Activated CD8-positive, alpha-beta memory T cell treated with anti-CD3 and anti-CD28 coated beads, Interleukin-2, amount 10 ng/mL, durations not matched to agents 7 days and 5 days (primary cell): ENCODE measurements at regions not wholly inside any gene's neighbourhood (a gene's known extent, or its start where the extent isn't known, plus 50 kb on each side); places are given as distances from the start of the nearest gene placed in this dataset.

Source experiments
- ATAC-seq: fragments of 150-1000 bp; cut with Tn5 transposase; one replicate; pipeline ENCODE4 v1.10.0; 2021; ENCODE audit warnings: moderate library complexity
- CTCF ChIA-PET: fragments of 350-600 bp; sonication (Branson Sonifier 250); formaldehyde crosslinking; loops from one replicate; lab custom pipeline; 2021; ENCODE audit warnings: antibody characterized with exemption; lab: Charles Lee
- DNase-seq: peaks from one replicate; pipeline ENCODE4 v3.0.0-alpha.2; 2020
- H3K27ac Mint-ChIP-seq: one replicate; pipeline ENCODE4 v1.8.0; 2021; ENCODE audit warnings: mild to moderate bottlenecking, mixed read lengths
- H3K27me3 Mint-ChIP-seq: one replicate; pipeline ENCODE4 v1.8.0; 2021; ENCODE audit warnings: mixed read lengths
- H3K36me3 Mint-ChIP-seq: one replicate; pipeline ENCODE4 v1.8.0; 2021; ENCODE audit warnings: mild to moderate bottlenecking, mixed read lengths
- H3K4me1 Mint-ChIP-seq: one replicate; pipeline ENCODE4 v1.8.0; 2021; ENCODE audit warnings: mixed read lengths
- H3K4me3 Mint-ChIP-seq: one replicate; pipeline ENCODE4 v1.8.0; 2021; ENCODE audit warnings: mild to moderate bottlenecking, moderate library complexity, mixed read lengths
- H3K9me3 Mint-ChIP-seq: one replicate; pipeline ENCODE4 v1.8.0; 2022; ENCODE audit warnings: low read depth, mixed read lengths

DNA sequence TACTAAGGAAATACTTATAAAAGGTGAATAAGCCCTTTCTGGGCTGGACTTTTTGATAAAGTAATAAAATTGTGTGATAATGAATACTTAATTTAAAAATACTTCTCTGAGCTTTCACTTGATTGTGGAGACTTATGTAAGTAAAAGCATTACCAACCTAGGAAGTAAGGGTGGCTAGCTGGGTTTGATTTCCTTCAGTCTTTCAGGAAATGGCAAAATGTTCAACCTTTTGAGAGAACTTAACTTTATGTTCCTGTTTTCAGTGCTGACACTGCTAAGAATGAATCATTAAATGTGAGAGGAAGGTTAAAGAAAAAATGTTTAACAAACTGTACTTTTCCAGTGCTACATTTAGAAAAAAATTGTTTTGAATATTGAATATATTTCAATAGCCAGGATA lies 900.3 kb downstream of the METTL15 start:
- no peak overlapping the region for H3K27ac Mint-ChIP-seq
- no peaks in the 10 kb centered on the region for H3K36me3 Mint-ChIP-seq
- H3K27me3 Mint-ChIP-seq, result no peaks in the 10 kb centered on the region
- no peak for DNase-seq
- no peak for ATAC-seq
- H3K9me3 Mint-ChIP-seq, result peaks cover 3% of the 10 kb centered on the region
- H3K4me3 Mint-ChIP-seq, result no peak overlapping the region
- CTCF ChIA-PET, result no interaction called here
- H3K4me1 Mint-ChIP-seq, result no peaks in the 10 kb centered on the region

DNA sequence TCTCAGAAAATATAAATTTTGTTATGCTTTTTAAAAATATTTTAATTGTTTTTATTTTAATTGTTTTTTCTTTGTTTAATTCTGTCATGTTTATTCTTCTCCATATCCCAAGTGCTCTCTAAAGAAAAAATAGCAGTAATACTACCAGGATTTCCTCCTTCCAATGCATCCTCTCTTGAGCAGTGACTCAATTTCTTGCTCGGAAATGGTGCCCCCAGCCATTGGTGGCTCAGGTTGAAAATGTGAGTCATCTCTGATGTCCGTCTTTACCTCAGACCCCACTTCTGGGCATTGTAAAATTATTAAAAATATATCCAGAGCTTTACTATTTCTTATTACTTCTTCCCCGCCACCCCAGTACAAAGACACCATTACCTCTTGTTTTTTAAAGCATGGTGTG lies 898.5 kb downstream of the METTL15 start:
- ATAC-seq (no peak), DNase-seq (no peak)
- no peaks in the 10 kb centered on the region for H3K36me3 Mint-ChIP-seq
- H3K4me1 Mint-ChIP-seq, result no peaks in the 10 kb centered on the region
- H3K9me3 Mint-ChIP-seq, result peaks cover 3% of the 10 kb centered on the region
- CTCF ChIA-PET, result no interaction called here
- no peak overlapping the region for H3K4me3 Mint-ChIP-seq
- no peaks in the 10 kb centered on the region for H3K27me3 Mint-ChIP-seq
- H3K27ac Mint-ChIP-seq, result no peak overlapping the region

DNA sequence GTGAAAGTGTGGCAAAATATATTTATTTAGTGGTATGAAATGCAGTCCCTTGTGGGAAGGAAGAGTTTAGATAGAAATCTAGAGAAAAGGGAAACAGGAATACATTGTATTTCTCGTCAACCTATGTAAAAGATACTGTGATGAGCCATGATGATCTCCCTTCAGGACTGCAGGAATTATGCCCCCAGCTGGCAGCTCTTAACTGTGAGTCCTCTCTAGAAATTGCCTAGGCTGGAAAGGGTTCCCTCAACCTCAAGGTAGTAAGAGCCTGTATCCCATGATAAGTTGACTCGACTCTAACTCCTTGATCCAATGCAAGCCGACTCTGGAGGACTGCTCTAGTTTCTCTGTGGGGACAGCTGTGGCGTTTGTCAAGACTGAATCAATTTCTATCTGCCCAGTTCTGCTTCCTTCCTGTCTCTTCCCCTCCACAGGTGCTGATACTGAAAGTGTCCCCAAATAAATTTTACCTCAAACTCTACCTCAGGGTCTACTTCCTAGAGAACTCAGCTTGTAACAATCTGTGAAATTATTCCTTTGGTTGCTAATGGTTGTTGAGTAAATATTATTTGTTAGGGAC lies 897.3 kb downstream of the METTL15 start:
- Mint-ChIP-seq H3K4me1 (no peaks in the 10 kb centered on the region), H3K9me3 (peaks cover 3% of the 10 kb centered on the region), H3K27me3 (no peaks in the 10 kb centered on the region), H3K27ac (no peak overlapping the region), H3K4me3 (no peak overlapping the region), H3K36me3 (no peaks in the 10 kb centered on the region)
- CTCF ChIA-PET, result no interaction called here
- ATAC-seq, result no peak
- DNase-seq, result no peak

DNA sequence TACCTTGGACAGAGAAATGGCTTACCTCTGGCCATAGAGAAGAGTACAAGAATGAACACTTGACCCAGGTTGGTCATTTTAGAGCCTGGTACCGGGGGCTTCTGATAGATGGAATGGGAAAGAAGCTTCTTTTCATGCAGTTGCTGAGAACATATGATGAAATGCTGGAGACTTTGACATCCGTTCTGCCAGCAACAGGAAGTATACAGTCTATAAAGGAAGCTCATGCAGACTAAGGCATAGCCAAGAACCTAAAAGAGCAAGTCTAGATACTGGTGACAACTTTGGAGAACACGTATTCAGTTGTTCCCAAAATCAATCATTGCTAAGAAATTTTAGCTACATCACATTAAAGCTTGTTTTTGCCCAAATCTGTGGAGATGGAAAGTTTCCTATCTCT lies 894.6 kb downstream of the METTL15 start:
- Mint-ChIP-seq H3K27me3 (no peaks in the 10 kb centered on the region), H3K27ac (no peak overlapping the region), H3K36me3 (no peaks in the 10 kb centered on the region), H3K4me3 (no peak overlapping the region), H3K4me1 (no peaks in the 10 kb centered on the region), H3K9me3 (peaks cover 4% of the 10 kb centered on the region)
- DNase-seq (no peak), ATAC-seq (no peak)
- CTCF ChIA-PET, result no interaction called here

DNA sequence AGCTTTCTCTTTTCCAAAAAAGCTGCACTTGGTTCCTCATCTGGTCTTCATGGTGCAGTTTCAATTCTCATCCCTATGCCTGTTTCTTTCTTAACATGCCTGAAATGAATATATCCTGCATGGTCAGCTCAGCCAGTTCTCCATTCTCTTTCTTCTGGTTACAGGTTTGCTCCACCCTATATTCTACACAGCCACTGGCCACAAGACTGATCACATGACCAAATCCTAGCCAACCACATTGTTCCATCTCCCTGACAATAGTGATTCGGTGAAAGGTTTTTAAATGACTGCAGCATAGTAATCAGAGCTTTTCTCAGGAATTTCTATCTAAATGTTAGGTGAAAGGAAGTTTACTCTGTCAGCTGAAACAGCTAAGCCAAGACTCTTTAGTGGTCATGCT lies 891.4 kb downstream of the METTL15 start:
- CTCF ChIA-PET, result no interaction called here
- H3K4me3 Mint-ChIP-seq, result no peak overlapping the region
- ATAC-seq (no peak), DNase-seq (no peak)
- H3K27ac Mint-ChIP-seq, result no peak overlapping the region
- H3K4me1 Mint-ChIP-seq, result no peaks in the 10 kb centered on the region
- H3K27me3 Mint-ChIP-seq, result no peaks in the 10 kb centered on the region
- peaks cover 6% of the 10 kb centered on the region for H3K9me3 Mint-ChIP-seq
- H3K36me3 Mint-ChIP-seq, result no peaks in the 10 kb centered on the region

DNA sequence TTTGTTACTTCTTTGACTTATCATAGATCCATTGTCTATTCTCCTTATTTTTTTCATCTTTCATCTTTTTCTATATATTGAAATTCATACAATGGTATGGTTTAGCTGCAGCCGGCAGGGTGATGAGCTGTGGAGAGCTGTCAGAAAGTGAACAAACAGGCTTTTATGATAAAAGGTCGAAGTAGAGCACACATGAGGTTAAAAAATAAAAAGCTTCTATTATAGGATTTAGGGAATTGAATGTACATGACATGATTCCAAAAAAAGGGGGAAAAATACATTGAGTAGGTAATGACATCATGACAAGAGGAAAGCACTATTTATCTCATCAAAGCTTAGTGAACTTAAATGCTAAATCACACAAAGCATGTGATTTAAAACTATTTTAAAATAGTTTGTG lies 884.8 kb downstream of the METTL15 start:
- Mint-ChIP-seq H3K27me3 (no peaks in the 10 kb centered on the region), H3K4me3 (no peak overlapping the region), H3K27ac (no peak overlapping the region), H3K9me3 (peaks cover 3% of the 10 kb centered on the region), H3K36me3 (no peaks in the 10 kb centered on the region), H3K4me1 (no peaks in the 10 kb centered on the region)
- ATAC-seq (no peak), DNase-seq (no peak)
- CTCF ChIA-PET, result no interaction called here

DNA sequence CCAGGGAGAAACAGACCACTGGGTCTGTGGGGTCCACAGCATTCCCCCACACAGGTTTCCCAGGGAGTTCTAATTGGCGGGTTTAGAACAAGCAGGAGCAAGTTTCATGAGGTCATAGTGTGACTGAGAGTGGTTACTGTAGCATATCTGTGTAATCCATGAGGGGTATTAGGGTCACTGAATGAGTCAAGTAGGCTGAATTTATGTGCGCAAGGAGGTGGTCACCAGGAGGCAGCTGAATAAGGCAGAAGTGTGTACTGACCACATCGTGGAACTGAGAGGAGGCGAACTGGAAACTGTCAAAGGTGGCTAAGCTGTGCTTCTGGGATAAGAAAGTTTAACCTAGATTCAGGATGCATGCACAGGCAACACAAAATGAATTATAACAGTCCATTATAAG lies 876.0 kb downstream of the METTL15 start:
- H3K4me1 Mint-ChIP-seq, result no peaks in the 10 kb centered on the region
- H3K4me3 Mint-ChIP-seq, result no peak overlapping the region
- DNase-seq (no peak), ATAC-seq (no peak)
- H3K36me3 Mint-ChIP-seq, result no peaks in the 10 kb centered on the region
- no peaks in the 10 kb centered on the region for H3K27me3 Mint-ChIP-seq
- CTCF ChIA-PET, result no interaction called here
- H3K9me3 Mint-ChIP-seq, result peaks cover 18% of the 10 kb centered on the region
- H3K27ac Mint-ChIP-seq, result no peak overlapping the region

DNA sequence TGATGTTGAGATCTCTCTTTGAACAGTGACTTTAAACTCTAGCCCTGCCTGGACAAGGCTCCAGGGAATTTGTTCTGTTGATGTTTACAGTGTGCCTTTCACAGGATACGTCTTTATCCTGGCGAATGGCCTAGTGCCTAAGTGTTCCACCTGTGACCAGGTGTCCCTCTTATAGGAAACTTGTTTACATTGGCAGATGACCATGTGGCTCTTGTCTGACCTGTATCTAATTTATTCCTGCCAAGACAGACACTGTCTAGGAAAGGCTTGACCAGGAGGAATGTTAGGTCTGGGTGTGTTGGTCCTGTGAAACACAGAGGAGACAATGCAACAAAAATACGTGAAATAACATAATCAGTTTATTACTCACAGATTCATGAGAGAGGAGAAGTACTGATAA lies 875.6 kb downstream of the METTL15 start:
- Mint-ChIP-seq H3K4me1 (no peaks in the 10 kb centered on the region), H3K4me3 (no peak overlapping the region), H3K27ac (no peak overlapping the region), H3K9me3 (peaks cover 18% of the 10 kb centered on the region), H3K27me3 (no peaks in the 10 kb centered on the region), H3K36me3 (no peaks in the 10 kb centered on the region)
- ATAC-seq (no peak), DNase-seq (no peak)
- CTCF ChIA-PET, result no interaction called here

DNA sequence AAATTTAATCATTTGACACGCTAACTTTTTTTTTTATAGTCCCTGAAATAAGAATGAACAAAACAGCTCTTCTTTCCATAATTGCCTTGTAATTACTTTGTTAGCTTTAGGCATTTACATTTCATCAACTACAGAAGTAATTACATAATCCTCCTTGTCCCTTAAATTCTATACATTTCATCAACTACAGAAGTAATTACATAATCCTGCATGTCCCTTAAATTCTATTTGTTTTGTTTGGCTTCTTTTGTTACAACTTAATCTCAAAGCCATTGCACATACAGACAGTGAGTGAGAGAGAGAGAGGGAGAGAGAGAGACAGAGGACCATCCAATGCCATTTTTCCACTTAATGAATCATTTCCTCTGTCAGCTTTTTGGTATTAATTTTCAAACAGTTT lies 873.2 kb downstream of the METTL15 start:
- H3K27ac Mint-ChIP-seq, result no peak overlapping the region
- no peak overlapping the region for H3K4me3 Mint-ChIP-seq
- ATAC-seq (no peak), DNase-seq (no peak)
- CTCF ChIA-PET, result no interaction called here
- no peaks in the 10 kb centered on the region for H3K4me1 Mint-ChIP-seq
- H3K36me3 Mint-ChIP-seq, result no peaks in the 10 kb centered on the region
- H3K9me3 Mint-ChIP-seq, result peaks cover 16% of the 10 kb centered on the region
- H3K27me3 Mint-ChIP-seq, result no peaks in the 10 kb centered on the region

DNA sequence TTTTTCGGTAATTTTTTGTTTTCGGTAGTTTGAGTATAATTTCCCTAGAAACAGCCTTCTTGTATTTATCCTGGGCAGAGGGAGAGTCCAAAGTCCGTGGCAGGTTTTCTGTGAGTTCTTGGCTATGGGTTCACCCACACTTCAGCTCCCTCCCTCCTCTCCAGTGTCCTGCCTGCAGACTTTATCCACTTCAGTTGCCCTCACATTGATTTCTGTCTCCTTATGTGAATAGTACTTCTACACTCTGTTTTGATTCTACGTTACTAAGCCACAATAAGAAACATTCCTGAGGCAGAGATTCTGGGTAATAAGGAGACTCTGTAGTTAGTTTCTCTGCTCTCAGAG lies 868.6 kb downstream of the METTL15 start:
- Mint-ChIP-seq H3K4me3 (no peak overlapping the region), H3K9me3 (peaks cover 10% of the 10 kb centered on the region), H3K27me3 (no peaks in the 10 kb centered on the region), H3K27ac (no peak overlapping the region), H3K4me1 (no peaks in the 10 kb centered on the region), H3K36me3 (no peaks in the 10 kb centered on the region)
- DNase-seq, result no peak
- CTCF ChIA-PET, result no interaction called here
- ATAC-seq, result no peak

DNA sequence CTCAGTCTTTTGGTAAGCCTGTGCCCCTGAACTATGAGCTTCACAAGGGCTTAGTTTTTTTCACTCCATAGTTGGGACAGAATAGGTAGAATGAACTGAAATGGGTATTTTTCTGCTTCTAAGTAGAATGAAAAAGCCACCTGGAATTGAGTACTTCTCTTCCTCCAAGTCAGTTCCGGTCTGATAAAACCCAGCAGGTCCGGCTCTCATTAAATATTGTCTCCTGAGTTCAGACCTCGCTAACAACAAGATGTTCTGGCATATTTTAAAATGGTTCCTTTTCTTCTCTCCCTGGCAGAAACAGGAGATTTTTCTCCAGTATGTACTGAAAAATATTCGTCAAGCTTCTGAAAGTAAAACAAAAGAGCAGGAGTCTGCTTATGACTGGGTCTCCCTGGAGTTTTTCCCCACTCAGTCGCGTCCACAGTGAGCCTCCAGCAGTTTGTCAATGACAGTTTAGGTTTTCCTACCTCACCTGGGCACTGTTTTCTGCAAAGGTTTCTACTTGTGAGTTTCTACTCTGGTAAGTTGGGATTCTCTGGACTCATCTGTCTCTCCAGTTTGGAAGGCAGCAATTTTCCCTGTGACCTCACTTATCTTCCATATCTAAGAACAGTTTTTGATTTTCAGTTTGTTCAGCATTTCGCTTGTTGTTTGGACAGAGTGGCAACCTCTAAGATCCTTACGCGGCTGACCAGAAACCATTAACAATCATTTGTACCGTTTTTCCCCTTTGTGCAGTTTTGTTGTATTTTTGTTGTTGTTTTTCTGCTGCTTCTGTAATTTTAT lies 868.0 kb downstream of the METTL15 start:
- Mint-ChIP-seq H3K36me3 (no peaks in the 10 kb centered on the region), H3K9me3 (peaks cover 9% of the 10 kb centered on the region), H3K27ac (no peak overlapping the region), H3K27me3 (no peaks in the 10 kb centered on the region), H3K4me1 (no peaks in the 10 kb centered on the region), H3K4me3 (no peak overlapping the region)
- CTCF ChIA-PET, result no interaction called here
- ATAC-seq (no peak), DNase-seq (no peak)

DNA sequence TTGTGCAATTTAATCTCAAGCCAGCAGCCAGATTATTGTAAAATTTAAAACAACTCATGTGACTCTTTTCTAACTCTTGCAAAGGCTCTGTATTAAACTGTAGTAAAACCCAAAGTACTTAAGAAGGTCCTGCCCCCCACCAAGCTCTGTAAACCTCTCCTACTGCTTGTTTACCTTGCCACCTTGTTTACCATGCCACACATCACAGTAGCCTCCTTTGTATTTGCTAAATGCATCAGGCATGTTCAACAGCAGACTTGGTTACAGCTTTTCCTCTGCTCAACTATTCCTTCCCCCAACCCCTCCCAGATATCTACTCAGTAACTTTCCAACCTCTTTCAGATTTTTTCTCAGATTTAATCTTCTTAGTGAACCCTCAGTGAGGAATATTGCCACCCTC lies 861.6 kb downstream of the METTL15 start:
- no peaks in the 10 kb centered on the region for H3K36me3 Mint-ChIP-seq
- no peaks in the 10 kb centered on the region for H3K4me1 Mint-ChIP-seq
- DNase-seq, result no peak
- H3K27me3 Mint-ChIP-seq, result no peaks in the 10 kb centered on the region
- no peak overlapping the region for H3K27ac Mint-ChIP-seq
- peaks cover 12% of the 10 kb centered on the region for H3K9me3 Mint-ChIP-seq
- ATAC-seq, result no peak
- CTCF ChIA-PET, result no interaction called here
- no peak overlapping the region for H3K4me3 Mint-ChIP-seq

DNA sequence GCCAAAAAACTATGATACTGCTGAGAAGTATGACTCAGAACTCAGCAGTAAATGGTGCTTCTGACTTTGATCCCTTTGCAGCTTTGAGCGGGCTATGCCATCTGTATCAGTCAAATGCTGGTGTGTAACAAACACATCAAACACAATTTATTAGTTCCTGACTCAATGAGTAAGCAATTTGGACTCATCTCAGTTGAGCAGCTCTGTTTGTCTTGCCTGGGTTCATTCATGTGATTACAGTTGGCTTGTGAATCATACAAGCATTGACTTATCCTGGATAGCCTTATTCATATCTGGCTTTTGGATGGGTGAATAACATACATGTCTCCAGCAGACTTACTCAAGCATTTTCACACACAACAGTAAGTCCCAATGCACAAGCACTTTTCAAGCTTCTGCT lies 858.8 kb downstream of the METTL15 start:
- Mint-ChIP-seq H3K4me3 (no peak overlapping the region), H3K4me1 (no peaks in the 10 kb centered on the region), H3K27me3 (no peaks in the 10 kb centered on the region), H3K27ac (no peak overlapping the region), H3K36me3 (no peaks in the 10 kb centered on the region), H3K9me3 (peaks cover 12% of the 10 kb centered on the region)
- DNase-seq, result no peak
- CTCF ChIA-PET, result no interaction called here
- ATAC-seq, result no peak

DNA sequence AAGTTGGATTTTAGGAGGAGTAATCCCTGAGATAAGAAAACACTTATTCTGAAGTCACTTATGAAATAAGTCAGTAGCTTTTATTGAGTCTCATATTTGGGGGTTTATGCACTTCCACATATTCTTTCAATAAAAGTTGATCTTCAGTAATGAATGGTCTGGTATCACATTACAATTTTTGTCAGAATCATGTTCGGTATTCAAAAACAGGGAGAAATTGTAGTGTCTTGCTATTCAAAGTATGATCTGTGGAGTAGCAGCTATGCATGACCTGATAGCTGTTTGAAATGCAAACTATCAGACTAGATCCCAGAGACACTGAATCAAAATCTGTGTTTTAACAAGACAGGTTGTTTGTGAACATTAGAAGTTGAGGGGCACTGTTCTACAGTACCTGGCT lies 857.6 kb downstream of the METTL15 start:
- DNase-seq (no peak), ATAC-seq (no peak)
- no peaks in the 10 kb centered on the region for H3K4me1 Mint-ChIP-seq
- no peaks in the 10 kb centered on the region for H3K27me3 Mint-ChIP-seq
- no peaks in the 10 kb centered on the region for H3K36me3 Mint-ChIP-seq
- H3K9me3 Mint-ChIP-seq, result peaks cover 15% of the 10 kb centered on the region
- no peak overlapping the region for H3K27ac Mint-ChIP-seq
- H3K4me3 Mint-ChIP-seq, result no peak overlapping the region
- CTCF ChIA-PET, result no interaction called here
